ENCODE measurements at regions not wholly inside any gene's neighbourhood (a gene's known extent, or its start where the extent isn't known, plus 50 kb on each side); places are given as distances from the start of the nearest gene placed in this dataset.

GRCh38 chr1:14261395-14261794 lies 337.1 kb upstream of the KAZN start:
- Histone ChIP-seq H3K4me3 (no peak overlapping the region), H3K27me3 (peaks cover 0 to 44% (median 9%) of the 10 kb centered on the region in 7 donors), H3K27ac (no peak overlapping the region), H3K9me3 (peaks cover 0 to 4% (median 0%) of the 10 kb centered on the region in 11 donors), H3K4me1 (peaks cover 0 to 4% (median 0%) of the 10 kb centered on the region in 9 donors), H3K36me3 (no peaks in the 10 kb centered on the region)
- intact Hi-C loops (cut with DNase I), result no loop called here
- TF ChIP-seq, protein P1, sequence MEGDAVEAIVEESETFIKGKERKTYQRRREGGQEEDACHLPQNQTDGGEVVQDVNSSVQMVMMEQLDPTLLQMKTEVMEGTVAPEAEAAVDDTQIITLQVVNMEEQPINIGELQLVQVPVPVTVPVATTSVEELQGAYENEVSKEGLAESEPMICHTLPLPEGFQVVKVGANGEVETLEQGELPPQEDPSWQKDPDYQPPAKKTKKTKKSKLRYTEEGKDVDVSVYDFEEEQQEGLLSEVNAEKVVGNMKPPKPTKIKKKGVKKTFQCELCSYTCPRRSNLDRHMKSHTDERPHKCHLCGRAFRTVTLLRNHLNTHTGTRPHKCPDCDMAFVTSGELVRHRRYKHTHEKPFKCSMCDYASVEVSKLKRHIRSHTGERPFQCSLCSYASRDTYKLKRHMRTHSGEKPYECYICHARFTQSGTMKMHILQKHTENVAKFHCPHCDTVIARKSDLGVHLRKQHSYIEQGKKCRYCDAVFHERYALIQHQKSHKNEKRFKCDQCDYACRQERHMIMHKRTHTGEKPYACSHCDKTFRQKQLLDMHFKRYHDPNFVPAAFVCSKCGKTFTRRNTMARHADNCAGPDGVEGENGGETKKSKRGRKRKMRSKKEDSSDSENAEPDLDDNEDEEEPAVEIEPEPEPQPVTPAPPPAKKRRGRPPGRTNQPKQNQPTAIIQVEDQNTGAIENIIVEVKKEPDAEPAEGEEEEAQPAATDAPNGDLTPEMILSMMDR (IDR thresholded peaks at IDR 0.05), result no peak
- DNase-seq, result no peak
- ATAC-seq, result no peak
- 54 to 63% methylated on average over 11 of the region's 11 CpGs for WGBS, 2 donors

DNA sequence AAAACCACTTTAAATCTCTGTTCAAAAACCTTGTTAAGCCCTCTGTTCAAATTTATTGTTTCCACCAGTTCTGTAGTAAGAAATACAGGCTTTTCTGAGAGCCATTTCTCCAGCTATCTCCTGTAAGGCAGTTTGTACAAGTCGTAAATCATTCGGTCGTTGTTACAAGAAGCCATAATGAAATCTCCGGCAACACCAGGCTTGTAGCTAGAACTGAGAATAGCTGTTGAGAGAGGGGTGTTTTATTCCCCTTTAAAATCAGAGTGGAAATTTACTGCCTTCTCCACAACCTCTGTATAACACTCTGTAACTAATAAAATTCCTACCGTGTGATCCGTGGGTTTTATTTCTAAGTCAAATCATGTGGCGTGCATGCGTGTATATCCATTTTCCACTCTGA lies 335.8 kb upstream of the KAZN start:
- H3K4me3 ChIP-seq, result no peak overlapping the region
- H3K27me3 ChIP-seq, result peaks cover 0 to 40% (median 9%) of the 10 kb centered on the region in 7 donors
- ATAC-seq, result no peak
- DNase-seq, result no peak
- peaks cover 0 to 4% (median 0%) of the 10 kb centered on the region in 9 donors for H3K4me1 ChIP-seq
- intact Hi-C loops (cut with DNase I), result no loop called here
- 81 to 90% methylated on average over 8 of the region's 8 CpGs for WGBS, 2 donors
- H3K27ac ChIP-seq, result no peak overlapping the region
- no peaks in the 10 kb centered on the region for H3K36me3 ChIP-seq
- TF ChIP-seq, protein P1 (IDR thresholded peaks at IDR 0.05), result no peak
- no peaks in the 10 kb centered on the region for H3K9me3 ChIP-seq

GRCh38 chr1:14263225-14263624 lies 335.3 kb upstream of the KAZN start:
- TF ChIP-seq, protein P1 (IDR thresholded peaks at IDR 0.05), result no peak
- no peaks in the 10 kb centered on the region for H3K36me3 ChIP-seq
- H3K4me3 ChIP-seq, result no peak overlapping the region
- DNase-seq (no peak), ATAC-seq (no peak)
- 56 to 60% methylated on average over 3 of the region's 3 CpGs for WGBS, 2 donors
- intact Hi-C loops (cut with DNase I), result no loop called here
- no peaks in the 10 kb centered on the region for H3K9me3 ChIP-seq
- H3K27ac ChIP-seq, result no peak overlapping the region
- peaks cover 0 to 4% (median 0%) of the 10 kb centered on the region in 9 donors for H3K4me1 ChIP-seq
- H3K27me3 ChIP-seq, result peaks cover 0 to 40% (median 9%) of the 10 kb centered on the region in 7 donors

GRCh38 chr1:14263671-14264070 lies 334.8 kb upstream of the KAZN start:
- intact Hi-C loops (cut with DNase I), result no loop called here
- DNase-seq (no peak), ATAC-seq (no peak)
- Histone ChIP-seq H3K27ac (no peak overlapping the region), H3K36me3 (no peaks in the 10 kb centered on the region), H3K4me3 (no peak overlapping the region), H3K27me3 (peaks cover 0 to 40% (median 9%) of the 10 kb centered on the region in 7 donors), H3K4me1 (peaks cover 0 to 3% (median 0%) of the 10 kb centered on the region in 9 donors), H3K9me3 (no peaks in the 10 kb centered on the region)
- TF ChIP-seq, protein P1 (IDR thresholded peaks at IDR 0.05), result no peak
- WGBS, 2 donors, result 66 to 69% methylated on average over 3 of the region's 3 CpGs

Measured in heart right ventricle (tissue), 16 donors.